Activated CD4-positive, alpha-beta T cell treated with anti-CD3 and anti-CD28 coated beads, Interleukin-2, amount 10 ng/mL, durations not matched to agents 7 days and 5 days (primary cell): ENCODE measurements at regions not wholly inside any gene's neighbourhood (a gene's known extent, or its start where the extent isn't known, plus 50 kb on each side); places are given as distances from the start of the nearest gene placed in this dataset.
"Not testable (repeated sequence)": the region's sequence is repeated elsewhere in the genome, so short reads cannot be mapped to it uniquely, and the experiment has no call there.

Experiments used
- CTCF ChIA-PET: fragments of 350-600 bp; sonication (Branson Sonifier 250); formaldehyde crosslinking; loops from one replicate; lab custom pipeline; 2021; ENCODE audit warnings: antibody characterized with exemption; lab: Charles Lee
- POLR2A ChIA-PET: fragments of 350-600 bp; sonication (Branson Sonifier 250); formaldehyde crosslinking; loops from one replicate; lab custom pipeline; 2021; ENCODE audit warnings: antibody characterized with exemption; lab: Charles Lee
- DNase-seq: peaks from one replicate; pipeline ENCODE4 v3.0.0-alpha.2; 2020
- H3K27ac Mint-ChIP-seq: one replicate; pipeline ENCODE4 v1.8.0; 2021; ENCODE audit warnings: mild to moderate bottlenecking, moderate library complexity, mixed read lengths
- H3K27me3 Mint-ChIP-seq: one replicate; pipeline ENCODE4 v1.8.0; 2021; ENCODE audit warnings: mixed read lengths
- H3K36me3 Mint-ChIP-seq: one replicate; pipeline ENCODE4 v1.8.0; 2021; ENCODE audit warnings: low read depth, mixed read lengths
- H3K4me1 Mint-ChIP-seq: one replicate; pipeline ENCODE4 v1.8.0; 2021; ENCODE audit warnings: mixed read lengths
- H3K4me3 Mint-ChIP-seq: one replicate; pipeline ENCODE4 v1.8.0; 2021; ENCODE audit warnings: mild to moderate bottlenecking, moderate library complexity, mixed read lengths
- H3K9me3 Mint-ChIP-seq: one replicate; pipeline ENCODE4 v1.8.0; 2021; ENCODE audit warnings: mixed read lengths

DNA sequence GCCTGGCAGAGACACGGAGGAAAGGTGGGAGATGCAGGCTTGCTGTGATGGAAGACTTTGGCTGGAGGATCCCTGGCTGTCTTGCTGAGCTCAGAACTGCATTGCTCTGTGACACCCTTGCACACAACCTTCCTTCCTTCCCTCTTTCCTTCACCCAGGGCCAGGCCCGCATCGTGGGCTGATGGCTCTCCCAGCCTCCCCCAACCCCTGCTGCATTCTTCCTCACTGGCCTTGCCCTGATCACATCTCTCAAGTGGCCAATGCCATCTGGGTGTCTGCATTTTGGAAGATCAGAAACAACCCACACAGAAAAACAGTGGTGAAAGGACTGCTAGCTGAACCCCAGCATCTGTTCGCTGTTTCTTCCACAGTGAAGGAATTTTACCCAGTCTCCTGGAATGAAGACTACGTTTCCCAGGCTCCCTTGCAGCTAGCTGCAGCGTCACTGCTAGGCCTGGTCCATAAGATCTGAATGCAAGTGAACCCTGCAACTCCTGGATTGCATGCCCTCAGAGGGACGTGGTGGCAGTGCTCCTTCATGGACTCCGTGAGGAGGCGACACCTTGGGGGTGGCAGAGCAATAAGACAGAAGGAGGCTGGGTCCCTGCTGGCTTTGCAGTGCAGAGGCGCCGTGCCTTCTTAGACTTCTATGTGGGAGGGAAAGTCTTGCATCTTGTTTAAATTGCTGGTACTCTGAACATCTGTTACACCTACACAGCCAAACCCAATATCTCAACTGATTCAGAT lies 78.9 kb upstream of the YWHAQ start:
- Mint-ChIP-seq H3K9me3 (no peaks in the 10 kb centered on the region), H3K4me1 (peaks cover 50% of the 10 kb centered on the region), H3K36me3 (peaks cover 1% of the 10 kb centered on the region), H3K27ac (peak overlapping the region; percentile 47), H3K27me3 (no peaks in the 10 kb centered on the region), H3K4me3 (no peak overlapping the region)
- DNase-seq: no peak
- ChIA-PET POLR2A (no interaction called here), CTCF (interaction anchor here (0.7 to 1.6 kb wide), 5 partner anchors 11 to 155 kb away, joined by 3 to 9 read pairs (median 3); partner anchors contain the start of gene ADAM17)

- H3K4me1 Mint-ChIP-seq: peaks cover 46% of the 10 kb centered on the region
- no peak overlapping the region for H3K4me3 Mint-ChIP-seq
- no peaks in the 10 kb centered on the region for H3K9me3 Mint-ChIP-seq
Measured at GRCh38 chr2:9710311-9710710, 79.5 kb upstream of the YWHAQ start.

DNA sequence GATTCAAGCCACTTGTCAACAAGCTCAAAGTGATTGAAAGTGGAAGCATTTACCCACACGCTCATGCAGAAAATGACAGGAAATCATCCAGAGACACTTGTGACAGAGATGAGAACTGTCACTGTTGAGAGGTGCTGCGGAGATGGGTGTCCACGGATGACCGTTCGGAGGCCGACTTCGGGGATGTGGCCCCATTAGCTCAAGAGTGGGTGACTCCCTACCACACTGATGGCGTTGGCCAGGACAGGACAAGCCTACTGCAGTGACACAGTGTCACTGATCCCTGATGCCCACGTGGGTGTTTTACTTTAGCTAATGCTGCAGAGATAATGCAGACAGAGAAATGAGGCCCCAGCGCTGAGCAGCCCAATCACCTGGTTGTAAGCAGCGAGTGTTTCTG lies 81.5 kb upstream of the YWHAQ start:
- H3K36me3 Mint-ChIP-seq: peaks cover 1% of the 10 kb centered on the region
- ChIA-PET POLR2A (interaction anchor here (0.7 to 1.2 kb wide), 2 partner anchors 9 to 257 kb away, joined by 3 to 5 read pairs; no protein-coding TSS in a partner anchor), CTCF (interaction anchor here (0.7 to 3.8 kb wide), 4 partner anchors 8 to 58 kb away, joined by 3 to 20 read pairs (median 4); no protein-coding TSS in a partner anchor)
- no peaks in the 10 kb centered on the region for H3K9me3 Mint-ChIP-seq
- H3K27ac Mint-ChIP-seq: peak overlapping the region; percentile 88
- DNase-seq: peak; percentile 40
- H3K27me3 Mint-ChIP-seq: no peaks in the 10 kb centered on the region
- H3K4me1 Mint-ChIP-seq: peaks cover 43% of the 10 kb centered on the region
- no peak overlapping the region for H3K4me3 Mint-ChIP-seq

More at GRCh38 chr2:9710311-9710710, 79.5 kb upstream of the YWHAQ start:
- ChIA-PET POLR2A (no interaction called here), CTCF (interaction anchor here (1.0 to 1.6 kb wide), 2 partner anchors 21 to 29 kb away, joined by 3 to 9 read pairs; no protein-coding TSS in a partner anchor)
- no peaks in the 10 kb centered on the region for H3K27me3 Mint-ChIP-seq
- peak overlapping the region; percentile 54 for H3K27ac Mint-ChIP-seq
- H3K36me3 Mint-ChIP-seq: peaks cover 1% of the 10 kb centered on the region
- DNase-seq: no peak

GRCh38 chr2:9714630-9715214 lies 83.9 kb upstream of the YWHAQ start:
- Mint-ChIP-seq H3K4me3 (no peak overlapping the region), H3K27me3 (no peaks in the 10 kb centered on the region), H3K4me1 (peaks cover 30% of the 10 kb centered on the region), H3K36me3 (no peaks in the 10 kb centered on the region), H3K9me3 (no peaks in the 10 kb centered on the region), H3K27ac (no peak overlapping the region)
- ChIA-PET POLR2A (no interaction called here), CTCF (interaction anchor here (0.8 to 3.8 kb wide), 5 partner anchors 11 to 47 kb away, joined by 3 to 20 read pairs (median 4); no protein-coding TSS in a partner anchor)
- no peak for DNase-seq

DNA sequence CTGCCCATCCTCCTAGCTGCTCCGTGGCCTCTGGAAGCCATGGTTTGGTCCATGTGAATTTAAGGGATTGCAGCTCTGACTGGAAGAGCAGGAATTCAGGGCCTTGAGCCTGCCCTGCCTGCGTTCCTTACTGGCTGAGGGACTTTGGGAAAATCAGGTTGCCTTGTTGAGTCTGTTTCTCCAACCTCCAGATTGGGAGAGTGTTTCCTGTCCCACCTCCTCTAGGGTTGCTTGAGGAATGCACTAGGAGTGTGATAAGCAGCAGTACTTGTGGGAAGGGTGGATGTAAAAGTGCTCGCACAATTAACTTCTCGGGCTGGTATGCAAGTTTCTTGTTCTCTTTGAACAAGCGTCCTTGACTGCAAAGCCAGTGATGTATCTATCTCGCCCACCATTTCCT lies 84.4 kb upstream of the YWHAQ start:
- no peaks in the 10 kb centered on the region for H3K27me3 Mint-ChIP-seq

DNA sequence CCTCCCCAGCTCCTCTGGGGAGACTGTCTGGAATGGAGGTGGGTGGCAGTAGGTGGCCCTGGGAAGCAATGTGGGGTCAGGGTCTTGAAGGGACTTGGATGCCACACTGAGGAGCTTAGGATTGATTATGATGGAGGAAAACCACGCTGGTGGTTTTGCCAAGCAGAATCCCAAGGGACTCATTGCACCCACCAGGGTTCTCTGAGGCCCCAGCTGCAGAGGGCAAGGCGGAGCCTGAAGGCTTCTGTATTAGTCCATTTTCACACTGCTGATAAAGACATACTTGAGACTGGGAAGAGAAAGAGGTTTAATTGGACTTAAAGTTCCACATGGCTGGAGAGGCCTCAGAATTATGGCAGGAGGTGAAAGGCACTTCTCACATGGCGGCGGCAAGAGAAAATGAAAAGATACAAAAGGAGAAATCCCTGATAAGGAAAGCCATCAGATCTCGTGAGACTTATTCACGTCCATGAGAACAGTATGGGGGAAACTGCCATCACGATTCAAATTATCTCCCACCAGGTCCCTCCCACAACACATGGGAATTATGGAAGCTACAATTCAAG lies 87.2 kb upstream of the YWHAQ start:
- no peaks in the 10 kb centered on the region for H3K27me3 Mint-ChIP-seq
- POLR2A ChIA-PET: no interaction called here
- CTCF ChIA-PET: interaction anchor here (1.2 kb wide), 1 partner anchor 330 kb away, joined by 3 read pairs; no protein-coding TSS in a partner anchor
- H3K4me1 Mint-ChIP-seq: peaks cover 4% of the 10 kb centered on the region
- H3K36me3 Mint-ChIP-seq: no peaks in the 10 kb centered on the region
- no peak for DNase-seq
- H3K4me3 Mint-ChIP-seq: no peak overlapping the region
- H3K27ac Mint-ChIP-seq: no peak overlapping the region
- H3K9me3 Mint-ChIP-seq: no peaks in the 10 kb centered on the region

More for the DNA sequence above, 84.4 kb upstream of the YWHAQ start:
- Mint-ChIP-seq H3K36me3 (no peaks in the 10 kb centered on the region), H3K27ac (no peak overlapping the region), H3K9me3 (no peaks in the 10 kb centered on the region), H3K4me3 (no peak overlapping the region), H3K4me1 (peaks cover 24% of the 10 kb centered on the region)
- POLR2A ChIA-PET: no interaction called here
- CTCF ChIA-PET: interaction anchor here (1.0 to 3.8 kb wide), 3 partner anchors 11 to 34 kb away, joined by 3 to 20 read pairs (median 7); no protein-coding TSS in a partner anchor
- DNase-seq: no peak

DNA sequence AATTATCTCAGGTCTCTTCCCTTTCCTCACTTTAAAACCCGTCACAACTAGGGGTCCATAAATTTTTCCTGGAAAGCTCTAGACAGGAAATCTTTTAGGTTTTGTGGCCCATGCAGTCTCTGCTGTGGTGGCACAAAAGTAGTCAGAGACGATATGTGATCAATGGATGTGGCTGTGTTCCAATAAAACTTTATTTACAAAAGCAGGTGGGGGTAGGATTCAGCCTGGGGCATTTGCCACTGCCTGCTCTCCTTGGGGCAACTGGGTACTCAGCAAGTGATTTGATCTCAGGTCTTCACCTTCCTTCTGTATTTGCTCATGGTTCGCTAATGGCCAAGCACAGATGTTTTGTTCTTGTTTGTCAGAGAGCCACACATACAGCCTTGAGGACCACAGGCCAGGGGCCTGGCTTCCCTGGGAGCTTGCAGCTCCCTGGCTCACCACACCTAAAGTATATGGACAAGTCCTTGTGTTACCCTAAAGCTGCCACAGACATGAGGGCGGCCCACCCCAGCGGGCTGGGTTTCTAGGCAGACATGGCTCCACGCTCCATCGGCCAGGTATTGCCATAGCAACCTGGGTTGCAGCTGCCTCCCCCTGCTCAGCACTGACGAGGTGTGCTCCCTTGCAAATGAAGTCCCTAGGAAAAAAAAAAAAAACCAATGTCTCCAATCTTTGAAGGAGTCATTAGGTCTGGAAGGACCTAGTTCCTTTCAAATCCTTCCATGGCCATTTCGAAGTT lies 89.7 kb upstream of the YWHAQ start:
- CTCF ChIA-PET: interaction anchor here (0.8 to 1.9 kb wide), 4 partner anchors 15 to 39 kb away, joined by 3 to 4 read pairs (median 3); no protein-coding TSS in a partner anchor
- no peak for DNase-seq
- POLR2A ChIA-PET: no interaction called here
- Mint-ChIP-seq H3K27ac (no peak overlapping the region), H3K36me3 (no peaks in the 10 kb centered on the region), H3K4me3 (no peak overlapping the region), H3K9me3 (no peaks in the 10 kb centered on the region), H3K4me1 (no peaks in the 10 kb centered on the region), H3K27me3 (no peaks in the 10 kb centered on the region)

- no peaks in the 10 kb centered on the region for H3K4me1 Mint-ChIP-seq
- no peaks in the 10 kb centered on the region for H3K9me3 Mint-ChIP-seq
- CTCF ChIA-PET: interaction anchor here (0.9 to 1.9 kb wide), 2 partner anchors 17 to 38 kb away, joined by 3 read pairs; no protein-coding TSS in a partner anchor
- POLR2A ChIA-PET: no interaction called here
- no peaks in the 10 kb centered on the region for H3K27me3 Mint-ChIP-seq
- no peaks in the 10 kb centered on the region for H3K36me3 Mint-ChIP-seq
- H3K4me3 Mint-ChIP-seq: no peak overlapping the region
- DNase-seq: no peak
- no peak overlapping the region for H3K27ac Mint-ChIP-seq
Measured at GRCh38 chr2:9721344-9721743, 90.5 kb upstream of the YWHAQ start.

GRCh38 chr2:9722451-9722850 lies 91.7 kb upstream of the YWHAQ start:
- Mint-ChIP-seq H3K27ac (no peak overlapping the region), H3K4me3 (no peak overlapping the region), H3K36me3 (no peaks in the 10 kb centered on the region), H3K27me3 (no peaks in the 10 kb centered on the region), H3K4me1 (no peaks in the 10 kb centered on the region), H3K9me3 (no peaks in the 10 kb centered on the region)
- ChIA-PET CTCF (no interaction called here), POLR2A (no interaction called here)
- no peak for DNase-seq

DNA sequence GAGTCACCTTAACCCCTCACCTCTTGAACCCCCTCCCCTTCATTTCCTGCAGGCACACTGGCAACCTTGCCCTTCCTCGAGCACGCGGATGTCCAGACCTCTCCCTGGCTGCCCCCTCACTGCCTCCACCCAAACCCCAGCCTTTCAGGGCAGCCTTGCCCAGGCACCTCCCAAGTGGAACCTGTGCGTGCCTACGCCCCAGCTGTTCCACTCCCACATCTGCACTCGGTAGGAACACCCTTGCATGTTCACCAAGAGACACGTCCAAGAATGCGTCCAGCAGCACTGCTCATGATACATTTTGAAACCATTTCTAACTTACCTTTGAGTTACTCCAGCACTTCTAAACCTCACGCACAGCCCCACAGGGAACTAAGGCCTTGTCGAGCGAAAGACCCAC lies 93.8 kb upstream of the YWHAQ start:
- Mint-ChIP-seq H3K9me3 (no peaks in the 10 kb centered on the region), H3K27ac (no peak overlapping the region)
- CTCF ChIA-PET: interaction anchor here (0.9 to 1.2 kb wide), 4 partner anchors 8 to 26 kb away, joined by 3 to 4 read pairs (median 3); no protein-coding TSS in a partner anchor

GRCh38 chr2:9725106-9725505 lies 94.3 kb upstream of the YWHAQ start:
- CTCF ChIA-PET: interaction anchor here (1.2 kb wide), 1 partner anchor 13 kb away, joined by 4 read pairs; no protein-coding TSS in a partner anchor
- H3K9me3 Mint-ChIP-seq: no peaks in the 10 kb centered on the region
- no peak overlapping the region for H3K4me3 Mint-ChIP-seq
- no peak for DNase-seq
- POLR2A ChIA-PET: no interaction called here
- H3K27me3 Mint-ChIP-seq: no peaks in the 10 kb centered on the region
- no peak overlapping the region for H3K27ac Mint-ChIP-seq
- H3K4me1 Mint-ChIP-seq: peaks cover 3% of the 10 kb centered on the region
- H3K36me3 Mint-ChIP-seq: no peaks in the 10 kb centered on the region

More for the DNA sequence above, 93.8 kb upstream of the YWHAQ start:
- POLR2A ChIA-PET: no interaction called here
- Mint-ChIP-seq H3K27me3 (no peaks in the 10 kb centered on the region), H3K4me3 (no peak overlapping the region), H3K4me1 (peaks cover 3% of the 10 kb centered on the region), H3K36me3 (no peaks in the 10 kb centered on the region)
- no peak for DNase-seq

DNA sequence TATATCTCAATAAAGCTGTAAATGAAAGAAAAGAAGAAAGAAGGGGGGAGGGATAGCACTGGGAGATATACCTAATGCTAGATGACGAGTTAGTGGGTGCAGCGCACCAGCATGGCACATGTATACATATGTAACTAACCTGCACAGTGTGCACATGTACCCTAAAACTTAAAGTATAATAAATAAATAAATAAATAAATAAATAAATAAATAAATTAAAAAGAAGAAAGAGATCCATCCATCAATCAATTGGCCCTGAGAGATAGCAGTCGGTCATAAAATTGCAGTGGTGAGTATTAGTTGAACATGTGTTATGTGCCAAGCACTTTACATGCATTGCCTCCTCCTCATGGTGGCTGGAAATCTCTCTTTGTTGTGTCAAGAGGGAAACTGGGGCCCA lies 95.2 kb upstream of the YWHAQ start:
- H3K36me3 Mint-ChIP-seq, CTCF ChIA-PET, H3K4me1 Mint-ChIP-seq, POLR2A ChIA-PET, H3K4me3 Mint-ChIP-seq, DNase-seq, H3K27ac Mint-ChIP-seq, H3K27me3 Mint-ChIP-seq, H3K9me3 Mint-ChIP-seq: not testable (repeated sequence)
